GM12872 (cell line): ENCODE measurements at regions not wholly inside any gene's neighbourhood (a gene's known extent, or its start where the extent isn't known, plus 50 kb on each side); places are given as distances from the start of the nearest gene placed in this dataset.

Experiments used
- TF ChIP-seq, protein P1 (sequence below): IDR thresholded peaks from 3 replicates; pipeline ENCODE4 v1.5.1; 2011; ENCODE audit warnings: low read depth, mild to moderate bottlenecking, low read length, moderate library complexity; ENCODE audit not compliant: insufficient read depth

DNA sequence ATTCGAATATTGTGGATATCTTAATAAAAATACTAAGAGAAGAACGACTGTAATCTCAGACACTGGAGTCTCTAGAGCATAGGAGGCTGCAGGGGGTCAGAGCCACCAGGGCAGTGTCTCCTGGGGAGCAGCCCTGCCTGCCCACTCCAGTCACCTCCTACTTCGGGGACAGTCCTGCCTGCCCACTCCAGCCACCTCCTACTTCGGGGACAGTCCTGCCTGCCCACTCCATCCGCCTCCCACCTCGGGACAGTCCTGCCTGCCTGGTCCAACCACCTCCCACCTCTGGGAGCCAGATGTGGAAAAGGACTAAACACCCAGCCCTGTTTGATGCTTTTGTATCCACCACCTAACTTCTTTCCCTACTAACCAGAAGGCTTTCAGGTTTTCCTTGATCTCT, 350.1 kb upstream of the SMIM21 start:
- TF ChIP-seq, protein P1, sequence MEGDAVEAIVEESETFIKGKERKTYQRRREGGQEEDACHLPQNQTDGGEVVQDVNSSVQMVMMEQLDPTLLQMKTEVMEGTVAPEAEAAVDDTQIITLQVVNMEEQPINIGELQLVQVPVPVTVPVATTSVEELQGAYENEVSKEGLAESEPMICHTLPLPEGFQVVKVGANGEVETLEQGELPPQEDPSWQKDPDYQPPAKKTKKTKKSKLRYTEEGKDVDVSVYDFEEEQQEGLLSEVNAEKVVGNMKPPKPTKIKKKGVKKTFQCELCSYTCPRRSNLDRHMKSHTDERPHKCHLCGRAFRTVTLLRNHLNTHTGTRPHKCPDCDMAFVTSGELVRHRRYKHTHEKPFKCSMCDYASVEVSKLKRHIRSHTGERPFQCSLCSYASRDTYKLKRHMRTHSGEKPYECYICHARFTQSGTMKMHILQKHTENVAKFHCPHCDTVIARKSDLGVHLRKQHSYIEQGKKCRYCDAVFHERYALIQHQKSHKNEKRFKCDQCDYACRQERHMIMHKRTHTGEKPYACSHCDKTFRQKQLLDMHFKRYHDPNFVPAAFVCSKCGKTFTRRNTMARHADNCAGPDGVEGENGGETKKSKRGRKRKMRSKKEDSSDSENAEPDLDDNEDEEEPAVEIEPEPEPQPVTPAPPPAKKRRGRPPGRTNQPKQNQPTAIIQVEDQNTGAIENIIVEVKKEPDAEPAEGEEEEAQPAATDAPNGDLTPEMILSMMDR: no peak

GRCh38 chr18:75775121-75775520, 347.6 kb upstream of the SMIM21 start:
- TF ChIP-seq, protein P1: no peak

DNA sequence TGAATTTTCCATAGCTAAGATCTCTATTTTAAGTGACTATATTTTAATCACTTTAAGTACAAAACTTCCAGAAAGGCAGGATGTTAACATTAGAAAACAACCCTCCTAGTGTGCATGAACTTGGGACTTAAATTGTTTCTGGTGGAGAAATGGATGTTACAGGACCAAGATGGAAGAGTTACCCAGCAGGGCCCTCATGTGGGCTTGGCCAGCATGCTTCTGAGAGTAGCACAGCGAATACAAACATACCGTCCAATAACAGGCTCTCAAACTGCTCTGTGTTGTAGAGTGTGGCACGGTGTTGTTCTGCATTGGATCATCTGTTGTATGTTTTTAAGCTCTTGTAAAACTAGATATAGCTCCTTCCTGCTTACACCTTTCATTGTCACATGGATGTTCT, 346.1 kb upstream of the SMIM21 start:
- TF ChIP-seq, protein P1: no peak

DNA sequence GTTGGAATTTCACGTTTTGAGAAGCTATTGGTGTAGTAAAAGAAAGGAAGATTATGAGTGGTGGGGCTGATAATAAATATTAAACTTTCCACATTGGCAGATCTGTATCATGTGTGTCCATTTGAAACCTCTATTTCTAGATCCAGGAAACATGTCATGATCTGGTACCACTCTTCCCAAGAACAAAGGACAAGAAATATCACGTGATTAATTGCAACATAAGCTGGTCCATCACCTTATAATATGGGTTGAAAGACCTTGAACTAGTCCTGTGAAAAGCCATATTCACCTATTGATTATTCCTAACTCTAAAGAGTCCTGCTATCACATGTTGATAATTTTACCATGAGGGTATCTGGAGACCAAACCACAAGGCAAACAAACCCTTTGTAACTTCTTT, 335.3 kb upstream of the SMIM21 start:
- TF ChIP-seq, protein P1: no peak

GRCh38 chr18:75760208-75760607, 332.7 kb upstream of the SMIM21 start:
- TF ChIP-seq, protein P1: no peak

- TF ChIP-seq, protein P1: no peak
Measured at GRCh38 chr18:75757951-75758350, 330.4 kb upstream of the SMIM21 start.

DNA sequence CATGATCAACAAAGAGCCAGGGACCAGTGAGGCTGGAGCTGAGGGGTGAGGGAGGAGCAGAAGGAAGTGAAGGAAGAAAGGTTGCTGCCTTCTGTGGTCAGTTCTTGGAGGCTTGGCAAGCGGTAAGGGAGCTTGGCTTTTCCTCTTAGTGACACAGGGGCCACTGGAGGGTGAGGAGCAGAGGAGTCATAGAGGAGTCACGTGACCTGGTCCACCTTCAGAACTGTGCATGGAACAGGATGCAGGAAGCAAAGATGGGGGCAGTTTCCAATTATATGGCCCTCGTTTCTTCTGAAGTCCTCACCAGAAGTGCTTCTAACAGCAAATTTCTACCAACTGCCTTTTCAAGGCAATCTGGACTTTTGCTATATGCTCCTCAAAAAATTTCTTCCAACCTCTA, 326.9 kb upstream of the SMIM21 start:
- TF ChIP-seq, protein P1: no peak

- TF ChIP-seq, protein P1: no peak
Measured at GRCh38 chr18:75753753-75754152, 326.2 kb upstream of the SMIM21 start.
